Esophagus muscularis mucosa (tissue), 4 donors: ENCODE measurements at regions not wholly inside any gene's neighbourhood (a gene's known extent, or its start where the extent isn't known, plus 50 kb on each side); places are given as distances from the start of the nearest gene placed in this dataset.

Experiments
- CTCF ChIP-seq, 3 experiments: fragments of 200-600 bp in 2 of 3; fragments of 450-650 bp in 1 of 3; sonication (generic) in 2 of 3; IDR thresholded peaks; one replicate each; pipeline ENCODE4 v1.5.1; 2017 to 2019; ENCODE audit warnings: antibody characterized with exemption in 3 of 3, mild to moderate bottlenecking in 2 of 3, moderate library complexity in 1 of 3
- EP300 ChIP-seq: sonication (generic); formaldehyde crosslinking; IDR thresholded peaks from one replicate; pipeline ENCODE4 v1.6.1; 2017; ENCODE audit warnings: antibody characterized with exemption
- POLR2A ChIP-seq: fragments of 450-650 bp; IDR thresholded peaks from one replicate; pipeline ENCODE4 v1.6.1; 2017; ENCODE audit warnings: antibody characterized with exemption, moderate library complexity, mild to moderate bottlenecking, low read depth
- POLR2AphosphoS5 ChIP-seq, 2 donors: sonication (generic); formaldehyde crosslinking; IDR thresholded peaks; one replicate each; pipeline ENCODE4 v1.6.1; 2017; ENCODE audit warnings: antibody characterized with exemption in 2 of 2

GRCh38 chr2:59233920-59234319, 992.8 kb upstream of the FANCL start:
- TF ChIP-seq CTCF (IDR thresholded peaks at IDR 0.05) (no peak), POLR2AphosphoS5 (IDR thresholded peaks at IDR 0.05) (no peak), POLR2A (no peak), EP300 (no peak)
